ENCODE measurements at regions not wholly inside any gene's neighbourhood (a gene's known extent, or its start where the extent isn't known, plus 50 kb on each side); places are given as distances from the start of the nearest gene placed in this dataset.

GRCh38 chr12:83225806-83226205 lies 539.1 kb downstream of the TMTC2 start:
- TF ChIP-seq POLR2A (IDR thresholded peaks at IDR 0.05; ENCODE audit: low read depth, low read length): no peak
- no peak for DNase-seq (ENCODE audit: insufficient read length, low spot score)
- FAIRE-seq: no peak

GRCh38 chr12:83224012-83224411 lies 537.3 kb downstream of the TMTC2 start:
- TF ChIP-seq POLR2A (IDR thresholded peaks at IDR 0.05; ENCODE audit: low read depth, low read length): no peak
- DNase-seq (ENCODE audit: insufficient read length, low spot score) (no peak), FAIRE-seq (no peak)

- FAIRE-seq (no peak), DNase-seq (ENCODE audit: insufficient read length, low spot score) (no peak)
- TF ChIP-seq POLR2A (IDR thresholded peaks at IDR 0.05; ENCODE audit: low read depth, low read length): no peak
These were observed 534.1 kb downstream of the TMTC2 start for GRCh38 chr12:83220774-83221173.

- no peak for FAIRE-seq
- TF ChIP-seq POLR2A (IDR thresholded peaks at IDR 0.05; ENCODE audit: low read depth, low read length): no peak
- DNase-seq (ENCODE audit: insufficient read length, low spot score): no peak
These were observed 529.5 kb downstream of the TMTC2 start for GRCh38 chr12:83216230-83216629.

GRCh38 chr12:83214185-83214584 lies 527.5 kb downstream of the TMTC2 start:
- TF ChIP-seq POLR2A (IDR thresholded peaks at IDR 0.05; ENCODE audit: low read depth, low read length): no peak
- FAIRE-seq (no peak), DNase-seq (ENCODE audit: insufficient read length, low spot score) (no peak)

GRCh38 chr12:83210933-83211332 lies 524.2 kb downstream of the TMTC2 start:
- DNase-seq (ENCODE audit: insufficient read length, low spot score): no peak

GRCh38 chr12:83199069-83199468 lies 512.4 kb downstream of the TMTC2 start:
- no peak for TF ChIP-seq POLR2A (IDR thresholded peaks at IDR 0.05; ENCODE audit: low read depth, low read length)
- DNase-seq (ENCODE audit: insufficient read length, low spot score) (no peak), FAIRE-seq (no peak)

More at GRCh38 chr12:83210933-83211332, 524.2 kb downstream of the TMTC2 start:
- no peak for TF ChIP-seq POLR2A (IDR thresholded peaks at IDR 0.05; ENCODE audit: low read depth, low read length)
- FAIRE-seq: no peak

- DNase-seq (ENCODE audit: insufficient read length, low spot score) (no peak), FAIRE-seq (no peak)
- TF ChIP-seq POLR2A (IDR thresholded peaks at IDR 0.05; ENCODE audit: low read depth, low read length): no peak
These were observed 511.7 kb downstream of the TMTC2 start for GRCh38 chr12:83198291-83199015.

GRCh38 chr12:83197483-83197914 lies 510.8 kb downstream of the TMTC2 start:
- no peak for TF ChIP-seq POLR2A (IDR thresholded peaks at IDR 0.05; ENCODE audit: low read depth, low read length)
- DNase-seq (ENCODE audit: insufficient read length, low spot score): no peak
- no peak for FAIRE-seq

- DNase-seq (ENCODE audit: insufficient read length, low spot score) (no peak), FAIRE-seq (no peak)
- TF ChIP-seq POLR2A (IDR thresholded peaks at IDR 0.05; ENCODE audit: low read depth, low read length): no peak
These were observed 510.1 kb downstream of the TMTC2 start for GRCh38 chr12:83196694-83197350.

GRCh38 chr12:83190631-83191390 lies 504.1 kb downstream of the TMTC2 start:
- DNase-seq (ENCODE audit: insufficient read length, low spot score): no peak
- FAIRE-seq: no peak
- TF ChIP-seq POLR2A (IDR thresholded peaks at IDR 0.05; ENCODE audit: low read depth, low read length): no peak

- DNase-seq (ENCODE audit: insufficient read length, low spot score): no peak
- no peak for TF ChIP-seq POLR2A (IDR thresholded peaks at IDR 0.05; ENCODE audit: low read depth, low read length)
- FAIRE-seq: no peak
These were observed 499.7 kb downstream of the TMTC2 start for GRCh38 chr12:83186419-83186818.

- FAIRE-seq: no peak
- TF ChIP-seq POLR2A (IDR thresholded peaks at IDR 0.05; ENCODE audit: low read depth, low read length): no peak
These were observed 498.5 kb downstream of the TMTC2 start for GRCh38 chr12:83185241-83185640.

More at GRCh38 chr12:83185241-83185640, 498.5 kb downstream of the TMTC2 start:
- no peak for DNase-seq (ENCODE audit: insufficient read length, low spot score)

Data from H54 (cell line).